Right atrium auricular region (tissue), 2 donors: ENCODE measurements at regions not wholly inside any gene's neighbourhood (a gene's known extent, or its start where the extent isn't known, plus 50 kb on each side); places are given as distances from the start of the nearest gene placed in this dataset.

ENCODE experiments used
- DNase-seq: peaks from one replicate; pipeline ENCODE4 v3.0.0-alpha.2; 2019; ENCODE audit warnings: low spot score
- H3K27ac ChIP-seq, 2 donors: fragments of 200-600 bp; sonication (generic); 1 replicate in 1 of 2; 2 replicates in 1 of 2; pipeline ENCODE4 v1.5.1; 2016 to 2019
- H3K27me3 ChIP-seq, 2 donors: fragments of 200-600 bp; sonication (generic); one replicate each; pipeline versions ENCODE4 v1.5.1 to v1.6.0; 2017 to 2019
- H3K36me3 ChIP-seq: fragments of 200-600 bp; sonication (generic); one replicate; pipeline ENCODE4 v1.5.1; 2016
- H3K4me1 ChIP-seq, 2 donors: fragments of 200-600 bp; sonication (generic); one replicate each; pipeline versions ENCODE4 v1.5.1 to v1.6.0; 2017 to 2019
- H3K4me3 ChIP-seq, 2 donors: fragments of 200-600 bp; sonication (generic); 1 replicate in 1 of 2; 2 replicates in 1 of 2; pipeline ENCODE4 v1.5.1; 2017 to 2019; ENCODE audit warnings: mild to moderate bottlenecking in 1 of 2, moderate library complexity in 1 of 2
- H3K9me3 ChIP-seq, 2 donors: fragments of 200-600 bp; sonication (generic); one replicate each; pipeline ENCODE4 v1.5.1; 2019
- CTCF ChIP-seq, 2 donors: fragments of 200-600 bp; sonication (generic); IDR thresholded peaks; one replicate each; pipeline ENCODE4 v1.5.1; 2019; ENCODE audit warnings: antibody characterized with exemption in 2 of 2

DNA sequence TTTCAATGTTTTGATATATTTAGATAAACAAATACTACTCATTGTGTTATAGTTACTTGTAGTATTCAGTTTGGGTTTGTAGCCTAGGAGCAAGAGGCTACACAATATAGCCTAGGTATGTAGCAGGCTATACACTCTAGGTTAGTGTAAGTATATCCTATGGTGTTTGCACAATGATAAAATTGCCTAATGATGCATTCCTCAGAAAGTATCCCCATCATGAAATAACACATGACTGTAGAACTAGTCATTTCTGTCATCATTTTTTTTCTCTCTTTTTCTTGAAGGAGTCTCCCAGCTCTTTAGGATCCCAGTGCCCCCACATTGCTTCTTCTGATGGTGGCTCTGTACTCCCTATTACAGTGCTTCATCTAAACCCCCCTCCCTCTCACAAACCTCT, 157.7 kb upstream of the CADPS start:
- H3K36me3 ChIP-seq = no peaks in the 10 kb centered on the region
- no peak overlapping the region for H3K27ac ChIP-seq
- H3K4me1 ChIP-seq = no peaks in the 10 kb centered on the region
- DNase-seq = no peak
- no peak overlapping the region for H3K4me3 ChIP-seq
- no peak for TF ChIP-seq CTCF (IDR thresholded peaks at IDR 0.05)
- H3K9me3 ChIP-seq = no peaks in the 10 kb centered on the region
- no peaks in the 10 kb centered on the region for H3K27me3 ChIP-seq

DNA sequence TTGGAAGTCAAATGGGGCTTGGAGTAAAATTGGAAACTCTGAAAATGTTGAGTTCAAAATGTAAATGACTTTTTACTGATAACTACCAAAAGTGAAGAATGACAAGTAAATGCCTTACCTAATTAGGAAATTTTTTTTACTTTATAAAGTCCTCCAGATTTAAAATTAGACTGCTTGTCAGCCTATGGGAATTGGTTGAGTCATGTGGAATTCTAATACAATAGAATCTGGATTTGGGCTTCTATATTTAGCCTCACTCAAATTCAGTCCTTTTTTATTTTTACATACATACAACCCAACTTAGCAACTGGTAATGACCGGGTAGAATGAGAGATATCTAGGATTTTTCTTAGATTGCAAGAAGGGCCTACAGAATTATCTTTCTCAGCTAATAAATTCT, 158.9 kb upstream of the CADPS start:
- no peaks in the 10 kb centered on the region for H3K9me3 ChIP-seq
- TF ChIP-seq CTCF (IDR thresholded peaks at IDR 0.05) = no peak
- no peak overlapping the region for H3K27ac ChIP-seq
- no peaks in the 10 kb centered on the region for H3K36me3 ChIP-seq
- H3K4me1 ChIP-seq = no peaks in the 10 kb centered on the region
- H3K27me3 ChIP-seq = no peaks in the 10 kb centered on the region
- DNase-seq = no peak
- no peak overlapping the region for H3K4me3 ChIP-seq

DNA sequence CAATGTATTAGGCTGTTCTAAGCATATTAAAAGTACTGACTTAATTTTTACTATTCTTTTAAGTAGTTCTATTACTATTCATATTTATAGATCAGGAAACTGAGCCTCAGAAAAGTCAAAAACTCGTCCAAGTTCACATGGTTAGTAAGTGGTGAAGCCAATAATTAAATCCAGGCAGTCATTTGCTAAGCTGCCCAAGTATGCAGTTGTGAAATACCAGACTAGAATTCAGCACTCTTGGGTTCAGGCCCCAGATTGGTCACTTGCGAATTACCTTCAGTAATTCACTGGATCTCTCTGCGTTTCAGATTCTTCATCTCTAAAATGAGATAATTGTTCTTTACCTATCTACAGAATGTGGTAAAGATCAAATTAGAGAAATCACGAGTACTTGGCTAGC, 161.9 kb upstream of the CADPS start:
- H3K27ac ChIP-seq = no peak overlapping the region
- no peak overlapping the region for H3K4me3 ChIP-seq
- no peaks in the 10 kb centered on the region for H3K27me3 ChIP-seq
- DNase-seq = no peak
- H3K4me1 ChIP-seq = no peaks in the 10 kb centered on the region
- no peaks in the 10 kb centered on the region for H3K9me3 ChIP-seq
- no peaks in the 10 kb centered on the region for H3K36me3 ChIP-seq
- TF ChIP-seq CTCF (IDR thresholded peaks at IDR 0.05) = no peak

DNA sequence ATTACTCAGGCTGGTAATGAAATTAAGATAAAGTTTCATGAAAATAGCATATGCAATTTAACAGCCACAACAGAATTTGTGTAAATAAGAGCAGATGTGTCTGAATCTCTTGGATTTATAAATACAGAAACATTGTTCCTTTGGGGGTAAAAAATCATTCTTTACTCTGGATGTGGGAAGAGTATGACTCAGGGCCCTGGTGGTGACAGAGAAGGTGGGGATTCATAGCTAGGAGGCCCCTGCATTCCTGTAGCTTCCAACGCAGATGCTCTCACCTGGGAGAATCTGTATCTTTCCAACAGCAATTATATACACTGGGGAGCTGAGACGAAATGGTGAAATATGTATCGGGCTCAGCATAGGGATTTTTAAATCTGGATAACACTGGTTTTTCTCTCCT, 167.6 kb upstream of the CADPS start:
- no peaks in the 10 kb centered on the region for H3K27me3 ChIP-seq
- no peaks in the 10 kb centered on the region for H3K36me3 ChIP-seq
- H3K9me3 ChIP-seq = no peaks in the 10 kb centered on the region
- DNase-seq = no peak
- no peaks in the 10 kb centered on the region for H3K4me1 ChIP-seq
- no peak overlapping the region for H3K27ac ChIP-seq
- H3K4me3 ChIP-seq = no peak overlapping the region
- TF ChIP-seq CTCF (IDR thresholded peaks at IDR 0.05) = no peak

- H3K36me3 ChIP-seq = no peaks in the 10 kb centered on the region
- H3K27me3 ChIP-seq = no peaks in the 10 kb centered on the region
- no peak overlapping the region for H3K27ac ChIP-seq
- no peak for DNase-seq
- H3K9me3 ChIP-seq = no peaks in the 10 kb centered on the region
- H3K4me3 ChIP-seq = no peak overlapping the region
- no peak for TF ChIP-seq CTCF (IDR thresholded peaks at IDR 0.05)
- H3K4me1 ChIP-seq = no peaks in the 10 kb centered on the region
Measured at GRCh38 chr3:63043631-63044030, 168.4 kb upstream of the CADPS start.

- DNase-seq = no peak
- H3K27me3 ChIP-seq = no peaks in the 10 kb centered on the region
- no peak overlapping the region for H3K4me3 ChIP-seq
- H3K4me1 ChIP-seq = no peaks in the 10 kb centered on the region
- H3K36me3 ChIP-seq = no peaks in the 10 kb centered on the region
- H3K27ac ChIP-seq = no peak overlapping the region
- no peak for TF ChIP-seq CTCF (IDR thresholded peaks at IDR 0.05)
- H3K9me3 ChIP-seq = no peaks in the 10 kb centered on the region
Measured at GRCh38 chr3:63046152-63046551, 170.9 kb upstream of the CADPS start.
